ENCODE measurements at regions not wholly inside any gene's neighbourhood (a gene's known extent, or its start where the extent isn't known, plus 50 kb on each side); places are given as distances from the start of the nearest gene placed in this dataset.

DNA sequence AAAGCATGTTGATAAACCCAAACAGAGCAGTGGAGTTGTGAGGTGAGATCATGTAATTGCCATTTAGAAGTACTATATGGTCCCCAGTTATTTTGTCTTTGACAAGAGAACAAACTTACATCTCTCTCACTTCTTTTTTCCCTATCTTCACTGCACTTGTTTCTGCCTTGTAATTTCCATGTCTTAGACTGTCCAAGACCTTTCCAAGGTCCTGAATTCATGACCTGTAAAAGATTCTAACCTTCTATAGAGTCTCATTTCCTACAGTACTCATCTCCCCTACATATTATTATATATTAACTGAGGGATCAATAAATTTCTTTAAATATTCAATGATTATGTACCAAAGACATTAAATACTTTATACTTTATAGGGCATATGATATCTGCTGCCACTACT lies 295.3 kb upstream of the KIF2B start:
- TF ChIP-seq CTCF (IDR thresholded peaks at IDR 0.05 in 2 of 3, conservative IDR thresholded peaks at IDR 0.05 in 1 of 3; ENCODE audit: borderline replicate concordance in 1 of 3, insufficient read depth in 1 of 3, low read depth in 2 of 3, low read length in 2 of 3) (no peak), REST (IDR thresholded peaks at IDR 0.05; ENCODE audit: low read depth) (no peak), EZH2phosphoT487 (IDR thresholded peaks at IDR 0.05; ENCODE audit: borderline replicate concordance) (no peak), POLR2A (IDR thresholded peaks at IDR 0.05; ENCODE audit: borderline replicate concordance, extremely low read depth, insufficient read depth, insufficient read length) (no peak), TCF7L2 (IDR thresholded peaks at IDR 0.05; ENCODE audit: borderline replicate concordance, extremely low read depth, insufficient read depth, insufficient read length) (no peak), POLR2AphosphoS5 (IDR thresholded peaks at IDR 0.05; ENCODE audit: low read depth, low read length) (no peak), EZH2 (IDR thresholded peaks at IDR 0.05) (no peak), SRF (IDR thresholded peaks at IDR 0.05; ENCODE audit: low read depth) (no peak), ZNF274 (IDR thresholded peaks at IDR 0.05; ENCODE audit: low read depth, low read length) (no peak), SP1 (IDR thresholded peaks at IDR 0.05; ENCODE audit: low read depth) (no peak), ZFX (IDR thresholded peaks at IDR 0.05) (no peak)
- TF ChIP-seq, protein P1, sequence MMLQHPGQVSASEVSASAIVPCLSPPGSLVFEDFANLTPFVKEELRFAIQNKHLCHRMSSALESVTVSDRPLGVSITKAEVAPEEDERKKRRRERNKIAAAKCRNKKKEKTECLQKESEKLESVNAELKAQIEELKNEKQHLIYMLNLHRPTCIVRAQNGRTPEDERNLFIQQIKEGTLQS (IDR thresholded peaks at IDR 0.05) = no peak

All from HCT116 (cell line).